ENCODE measurements at regions not wholly inside any gene's neighbourhood (a gene's known extent, or its start where the extent isn't known, plus 50 kb on each side); places are given as distances from the start of the nearest gene placed in this dataset.

DNA sequence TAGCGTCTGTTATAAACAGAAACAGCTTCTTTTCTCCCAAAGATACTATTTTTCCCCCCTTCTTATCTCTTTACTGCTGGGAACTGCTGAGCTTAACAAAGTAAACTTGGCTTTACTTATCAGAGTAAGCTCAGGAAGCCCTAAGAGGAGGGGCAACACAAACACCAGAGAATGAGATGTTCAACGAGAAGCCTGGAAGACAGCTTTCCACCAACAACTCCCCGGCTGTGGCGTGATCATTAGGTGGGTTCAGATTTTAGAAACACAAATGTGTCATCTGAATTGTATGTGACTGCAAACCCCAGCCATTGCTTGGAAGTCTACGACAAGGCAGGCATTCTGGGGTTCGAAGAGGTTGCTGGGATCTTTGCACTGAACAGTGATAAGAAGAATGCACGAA is 181.2 kb upstream of the ESRRG start:
- H3K4me1 ChIP-seq (ENCODE audit: control insufficient read depth in 3 of 3, insufficient read depth in 3 of 3, low read length in 3 of 3) = no peaks in the 10 kb centered on the region
- no peak overlapping the region for H3K4me3 ChIP-seq (ENCODE audit: low read length in 3 of 3)
- no peaks in the 10 kb centered on the region for H3K9me3 ChIP-seq (ENCODE audit: control insufficient read depth in 3 of 3, low read length in 3 of 3)
- no peak overlapping the region for H3K9ac ChIP-seq (ENCODE audit: low read depth in 1 of 3, low read length in 3 of 3)
- no peak overlapping the region for H3K27ac ChIP-seq (ENCODE audit: low read depth, low read length)
- no peaks in the 10 kb centered on the region for H3K27me3 ChIP-seq (ENCODE audit: control insufficient read depth in 3 of 3, insufficient read depth in 3 of 3, low read length in 3 of 3)
- H3K36me3 ChIP-seq (ENCODE audit: control insufficient read depth in 3 of 3, insufficient read depth in 3 of 3, low read length in 3 of 3) = no peaks in the 10 kb centered on the region

- Histone ChIP-seq H3K27ac (ENCODE audit: low read depth, low read length) (no peak overlapping the region), H3K9me3 (ENCODE audit: control insufficient read depth in 3 of 3, low read length in 3 of 3) (no peaks in the 10 kb centered on the region), H3K27me3 (ENCODE audit: control insufficient read depth in 3 of 3, insufficient read depth in 3 of 3, low read length in 3 of 3) (no peaks in the 10 kb centered on the region), H3K36me3 (ENCODE audit: control insufficient read depth in 3 of 3, insufficient read depth in 3 of 3, low read length in 3 of 3) (no peaks in the 10 kb centered on the region), H3K4me3 (ENCODE audit: low read length in 3 of 3) (no peak overlapping the region), H3K9ac (ENCODE audit: low read depth in 1 of 3, low read length in 3 of 3) (no peak overlapping the region), H3K4me1 (ENCODE audit: control insufficient read depth in 3 of 3, insufficient read depth in 3 of 3, low read length in 3 of 3) (no peaks in the 10 kb centered on the region)
These were observed 180.1 kb upstream of the ESRRG start for GRCh38 chr1:216903382-216903740.

DNA sequence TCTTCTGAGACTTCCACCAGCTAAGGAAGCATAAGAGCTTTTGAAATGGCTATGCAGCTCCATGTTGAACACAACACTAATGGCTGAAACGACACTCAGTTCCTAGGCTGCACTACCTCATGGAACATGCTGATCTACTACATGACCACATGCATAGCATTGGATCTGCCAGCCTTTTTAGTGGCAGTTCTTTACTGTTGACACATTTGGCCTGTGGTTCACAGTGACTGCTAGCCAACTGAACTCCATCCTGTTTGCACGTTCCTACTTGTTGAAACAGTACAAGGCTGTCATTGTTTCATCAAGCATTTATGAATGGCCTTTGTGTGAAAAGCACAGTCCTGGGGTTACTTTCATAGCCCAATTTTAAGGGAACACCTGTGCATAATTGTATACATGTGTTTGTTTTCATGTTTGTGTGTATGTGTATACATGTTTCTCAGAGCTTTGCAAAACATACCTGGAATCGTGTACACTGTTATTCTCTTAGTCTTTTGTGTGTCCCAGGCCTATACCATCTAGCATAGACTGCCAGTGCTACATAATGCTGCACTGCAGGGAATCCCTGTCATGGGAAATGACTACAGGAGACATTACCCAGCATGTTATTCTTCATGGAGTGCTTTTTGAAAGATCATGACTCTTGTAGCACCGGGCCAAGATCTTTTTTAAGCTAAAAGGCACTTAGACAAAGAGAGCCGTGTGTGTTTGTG is 179.6 kb upstream of the ESRRG start:
- H3K4me3 ChIP-seq (ENCODE audit: low read length in 3 of 3) = no peak overlapping the region
- H3K9ac ChIP-seq (ENCODE audit: low read depth in 1 of 3, low read length in 3 of 3) = no peak overlapping the region
- no peaks in the 10 kb centered on the region for H3K27me3 ChIP-seq (ENCODE audit: control insufficient read depth in 3 of 3, insufficient read depth in 3 of 3, low read length in 3 of 3)
- no peak overlapping the region for H3K27ac ChIP-seq (ENCODE audit: low read depth, low read length)
- no peaks in the 10 kb centered on the region for H3K36me3 ChIP-seq (ENCODE audit: control insufficient read depth in 3 of 3, insufficient read depth in 3 of 3, low read length in 3 of 3)
- H3K9me3 ChIP-seq (ENCODE audit: control insufficient read depth in 3 of 3, low read length in 3 of 3) = no peaks in the 10 kb centered on the region
- H3K4me1 ChIP-seq (ENCODE audit: control insufficient read depth in 3 of 3, insufficient read depth in 3 of 3, low read length in 3 of 3) = no peaks in the 10 kb centered on the region

- H3K36me3 ChIP-seq (ENCODE audit: control insufficient read depth in 3 of 3, insufficient read depth in 3 of 3, low read length in 3 of 3) = no peaks in the 10 kb centered on the region
These were observed 176.9 kb upstream of the ESRRG start for GRCh38 chr1:216900116-216900620.

DNA sequence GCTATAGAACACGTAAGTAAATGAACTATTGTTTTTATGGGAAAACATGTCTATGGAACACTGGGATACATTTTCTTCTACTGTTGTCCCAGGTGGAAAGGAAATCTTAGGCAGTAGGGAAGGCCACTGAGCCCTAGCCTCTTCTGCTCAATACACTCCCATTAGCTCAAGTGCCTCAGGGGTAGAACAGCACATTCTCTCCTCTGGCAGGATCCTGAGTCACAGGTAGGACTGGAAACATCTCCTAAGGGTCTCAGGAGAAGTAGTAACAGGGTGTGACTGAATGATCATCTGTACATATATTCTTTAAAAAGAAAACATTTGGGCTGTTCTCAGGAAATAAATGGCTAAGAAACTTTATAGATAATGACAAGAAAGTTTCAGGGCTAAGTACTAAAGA is 175.6 kb upstream of the ESRRG start:
- H3K9ac ChIP-seq (ENCODE audit: low read depth in 1 of 3, low read length in 3 of 3) = no peak overlapping the region
- H3K27me3 ChIP-seq (ENCODE audit: control insufficient read depth in 3 of 3, insufficient read depth in 3 of 3, low read length in 3 of 3) = no peaks in the 10 kb centered on the region
- no peaks in the 10 kb centered on the region for H3K9me3 ChIP-seq (ENCODE audit: control insufficient read depth in 3 of 3, low read length in 3 of 3)
- no peaks in the 10 kb centered on the region for H3K4me1 ChIP-seq (ENCODE audit: control insufficient read depth in 3 of 3, insufficient read depth in 3 of 3, low read length in 3 of 3)
- H3K36me3 ChIP-seq (ENCODE audit: control insufficient read depth in 3 of 3, insufficient read depth in 3 of 3, low read length in 3 of 3) = no peaks in the 10 kb centered on the region
- H3K27ac ChIP-seq (ENCODE audit: low read depth, low read length) = no peak overlapping the region
- H3K4me3 ChIP-seq (ENCODE audit: low read length in 3 of 3) = no peak overlapping the region

More at GRCh38 chr1:216900116-216900620, 176.9 kb upstream of the ESRRG start:
- Histone ChIP-seq H3K9ac (ENCODE audit: low read depth in 1 of 3, low read length in 3 of 3) (no peak overlapping the region), H3K27me3 (ENCODE audit: control insufficient read depth in 3 of 3, insufficient read depth in 3 of 3, low read length in 3 of 3) (no peaks in the 10 kb centered on the region), H3K27ac (ENCODE audit: low read depth, low read length) (no peak overlapping the region), H3K9me3 (ENCODE audit: control insufficient read depth in 3 of 3, low read length in 3 of 3) (no peaks in the 10 kb centered on the region), H3K4me1 (ENCODE audit: control insufficient read depth in 3 of 3, insufficient read depth in 3 of 3, low read length in 3 of 3) (no peaks in the 10 kb centered on the region), H3K4me3 (ENCODE audit: low read length in 3 of 3) (no peak overlapping the region)

- Histone ChIP-seq H3K36me3 (ENCODE audit: control insufficient read depth in 3 of 3, insufficient read depth in 3 of 3, low read length in 3 of 3) (no peaks in the 10 kb centered on the region), H3K9ac (ENCODE audit: low read depth in 1 of 3, low read length in 3 of 3) (no peak overlapping the region), H3K4me1 (ENCODE audit: control insufficient read depth in 3 of 3, insufficient read depth in 3 of 3, low read length in 3 of 3) (no peaks in the 10 kb centered on the region), H3K27me3 (ENCODE audit: control insufficient read depth in 3 of 3, insufficient read depth in 3 of 3, low read length in 3 of 3) (no peaks in the 10 kb centered on the region), H3K27ac (ENCODE audit: low read depth, low read length) (no peak overlapping the region), H3K9me3 (ENCODE audit: control insufficient read depth in 3 of 3, low read length in 3 of 3) (no peaks in the 10 kb centered on the region), H3K4me3 (ENCODE audit: low read length in 3 of 3) (peak overlapping the region in 1 of 3 donors; percentile 26)
These were observed 172.9 kb upstream of the ESRRG start for GRCh38 chr1:216896146-216896545.

DNA sequence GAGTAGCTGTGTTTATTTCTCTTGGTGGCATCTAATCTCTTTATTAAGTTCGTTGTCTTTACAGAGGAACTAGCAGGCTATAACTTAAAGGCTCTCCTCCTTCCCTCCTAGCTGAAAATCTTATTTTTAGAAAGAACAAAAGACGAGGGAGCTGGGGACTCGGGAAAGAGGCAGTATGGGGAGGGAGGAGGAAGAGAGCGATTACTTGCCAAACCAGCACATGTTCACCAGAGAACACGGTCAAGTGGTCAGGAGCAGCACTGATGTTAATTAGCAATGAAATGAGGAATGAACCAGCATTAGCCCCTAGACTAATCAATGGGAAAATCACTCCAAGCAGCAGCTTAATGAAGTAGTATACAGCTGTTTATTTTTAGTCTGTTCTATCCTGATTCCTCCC is 171.3 kb upstream of the ESRRG start:
- Histone ChIP-seq H3K4me3 (ENCODE audit: low read length in 3 of 3) (no peak overlapping the region), H3K36me3 (ENCODE audit: control insufficient read depth in 3 of 3, insufficient read depth in 3 of 3, low read length in 3 of 3) (no peaks in the 10 kb centered on the region), H3K27ac (ENCODE audit: low read depth, low read length) (no peak overlapping the region), H3K9me3 (ENCODE audit: control insufficient read depth in 3 of 3, low read length in 3 of 3) (no peaks in the 10 kb centered on the region), H3K9ac (ENCODE audit: low read depth in 1 of 3, low read length in 3 of 3) (no peak overlapping the region), H3K27me3 (ENCODE audit: control insufficient read depth in 3 of 3, insufficient read depth in 3 of 3, low read length in 3 of 3) (no peaks in the 10 kb centered on the region), H3K4me1 (ENCODE audit: control insufficient read depth in 3 of 3, insufficient read depth in 3 of 3, low read length in 3 of 3) (no peaks in the 10 kb centered on the region)

DNA sequence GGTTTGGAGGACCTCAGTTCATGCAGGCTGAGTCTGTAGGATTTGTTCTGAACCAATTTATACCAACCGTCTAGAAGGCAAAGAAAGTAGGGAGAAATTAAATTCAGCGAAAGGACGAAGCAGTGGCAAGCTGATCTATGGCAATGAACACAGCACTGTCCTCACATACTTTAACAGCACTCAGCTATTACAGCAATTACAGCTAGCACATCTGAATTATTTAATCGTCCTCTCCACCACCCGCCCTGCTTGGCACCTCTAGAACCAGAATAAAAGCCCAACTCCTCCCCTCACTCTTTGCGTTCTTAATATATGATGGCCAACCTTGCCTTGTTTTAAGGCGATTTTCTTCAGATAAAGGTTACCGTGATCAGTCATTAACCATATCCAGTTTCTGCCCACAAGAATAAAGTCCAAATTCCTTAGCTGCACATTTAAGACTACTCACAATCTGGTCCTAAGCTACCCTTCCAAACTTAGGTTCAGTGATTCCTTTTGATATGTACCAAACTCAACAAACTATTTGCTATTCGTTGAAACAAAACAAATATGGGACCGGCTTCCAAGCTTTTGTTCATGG is 169.4 kb upstream of the ESRRG start:
- H3K4me1 ChIP-seq (ENCODE audit: control insufficient read depth in 3 of 3, insufficient read depth in 3 of 3, low read length in 3 of 3) = peaks cover 0 to 5% (median 4%) of the 10 kb centered on the region in 3 donors
- no peak overlapping the region for H3K9ac ChIP-seq (ENCODE audit: low read depth in 1 of 3, low read length in 3 of 3)
- H3K27me3 ChIP-seq (ENCODE audit: control insufficient read depth in 3 of 3, insufficient read depth in 3 of 3, low read length in 3 of 3) = no peaks in the 10 kb centered on the region
- H3K9me3 ChIP-seq (ENCODE audit: control insufficient read depth in 3 of 3, low read length in 3 of 3) = no peaks in the 10 kb centered on the region
- no peaks in the 10 kb centered on the region for H3K36me3 ChIP-seq (ENCODE audit: control insufficient read depth in 3 of 3, insufficient read depth in 3 of 3, low read length in 3 of 3)
- no peak overlapping the region for H3K27ac ChIP-seq (ENCODE audit: low read depth, low read length)
- H3K4me3 ChIP-seq (ENCODE audit: low read length in 3 of 3) = no peak overlapping the region

DNA sequence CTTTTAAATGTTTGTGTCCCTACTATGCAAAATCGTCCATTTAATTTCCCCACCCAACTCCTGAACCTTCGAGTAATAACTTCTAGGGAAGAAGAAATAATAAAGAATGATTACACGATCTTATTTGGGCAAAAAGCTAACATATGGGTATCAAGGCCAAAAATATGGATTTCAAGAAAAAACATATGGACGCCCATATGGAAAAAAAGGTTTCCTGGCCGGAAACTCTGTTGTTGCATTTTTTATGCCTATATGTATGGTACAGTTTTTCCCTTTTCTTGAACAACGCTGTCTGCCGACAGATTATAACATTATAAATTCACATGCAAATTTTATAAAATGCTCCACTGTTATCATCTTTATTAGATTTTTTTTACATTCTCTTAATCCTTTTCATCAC is 167.6 kb upstream of the ESRRG start:
- Histone ChIP-seq H3K27ac (ENCODE audit: low read depth, low read length) (no peak overlapping the region), H3K27me3 (ENCODE audit: control insufficient read depth in 3 of 3, insufficient read depth in 3 of 3, low read length in 3 of 3) (no peaks in the 10 kb centered on the region), H3K9me3 (ENCODE audit: control insufficient read depth in 3 of 3, low read length in 3 of 3) (no peaks in the 10 kb centered on the region), H3K9ac (ENCODE audit: low read depth in 1 of 3, low read length in 3 of 3) (no peak overlapping the region), H3K4me1 (ENCODE audit: control insufficient read depth in 3 of 3, insufficient read depth in 3 of 3, low read length in 3 of 3) (peaks cover 0 to 5% (median 4%) of the 10 kb centered on the region in 3 donors), H3K4me3 (ENCODE audit: low read length in 3 of 3) (no peak overlapping the region), H3K36me3 (ENCODE audit: control insufficient read depth in 3 of 3, insufficient read depth in 3 of 3, low read length in 3 of 3) (no peaks in the 10 kb centered on the region)

GRCh38 chr1:216888731-216889130 is 165.5 kb upstream of the ESRRG start:
- Histone ChIP-seq H3K36me3 (ENCODE audit: control insufficient read depth in 3 of 3, insufficient read depth in 3 of 3, low read length in 3 of 3) (no peaks in the 10 kb centered on the region), H3K9ac (ENCODE audit: low read depth in 1 of 3, low read length in 3 of 3) (no peak overlapping the region), H3K27ac (ENCODE audit: low read depth, low read length) (no peak overlapping the region), H3K4me1 (ENCODE audit: control insufficient read depth in 3 of 3, insufficient read depth in 3 of 3, low read length in 3 of 3) (peaks cover 0 to 5% (median 4%) of the 10 kb centered on the region in 3 donors), H3K27me3 (ENCODE audit: control insufficient read depth in 3 of 3, insufficient read depth in 3 of 3, low read length in 3 of 3) (no peaks in the 10 kb centered on the region), H3K4me3 (ENCODE audit: low read length in 3 of 3) (no peak overlapping the region), H3K9me3 (ENCODE audit: control insufficient read depth in 3 of 3, low read length in 3 of 3) (no peaks in the 10 kb centered on the region)
